ENCODE measurements at regions not wholly inside any gene's neighbourhood (a gene's known extent, or its start where the extent isn't known, plus 50 kb on each side); places are given as distances from the start of the nearest gene placed in this dataset.

DNA sequence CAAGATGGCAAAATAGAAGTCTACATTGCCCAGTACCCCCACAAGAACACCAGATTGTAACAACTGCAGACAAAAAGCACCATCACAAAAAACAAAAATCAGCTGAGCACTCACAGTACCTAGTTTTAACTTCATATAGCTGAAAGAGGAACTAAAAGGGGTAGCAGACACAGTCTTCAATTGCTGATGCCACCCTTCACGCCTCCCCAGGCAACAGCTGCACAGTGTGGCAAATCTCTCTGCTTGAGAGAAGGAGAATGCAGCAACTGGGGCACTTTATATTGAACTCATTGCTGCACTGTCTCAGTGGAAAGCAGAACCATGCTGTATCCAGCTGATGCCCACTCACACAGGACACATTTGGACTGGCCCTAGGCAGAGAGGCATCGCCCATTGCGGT lies 2714.5 kb upstream of the PCDH20 start:
- TF ChIP-seq POLR2A (IDR thresholded peaks at IDR 0.05): no peak
- TF ChIP-seq, protein P1, sequence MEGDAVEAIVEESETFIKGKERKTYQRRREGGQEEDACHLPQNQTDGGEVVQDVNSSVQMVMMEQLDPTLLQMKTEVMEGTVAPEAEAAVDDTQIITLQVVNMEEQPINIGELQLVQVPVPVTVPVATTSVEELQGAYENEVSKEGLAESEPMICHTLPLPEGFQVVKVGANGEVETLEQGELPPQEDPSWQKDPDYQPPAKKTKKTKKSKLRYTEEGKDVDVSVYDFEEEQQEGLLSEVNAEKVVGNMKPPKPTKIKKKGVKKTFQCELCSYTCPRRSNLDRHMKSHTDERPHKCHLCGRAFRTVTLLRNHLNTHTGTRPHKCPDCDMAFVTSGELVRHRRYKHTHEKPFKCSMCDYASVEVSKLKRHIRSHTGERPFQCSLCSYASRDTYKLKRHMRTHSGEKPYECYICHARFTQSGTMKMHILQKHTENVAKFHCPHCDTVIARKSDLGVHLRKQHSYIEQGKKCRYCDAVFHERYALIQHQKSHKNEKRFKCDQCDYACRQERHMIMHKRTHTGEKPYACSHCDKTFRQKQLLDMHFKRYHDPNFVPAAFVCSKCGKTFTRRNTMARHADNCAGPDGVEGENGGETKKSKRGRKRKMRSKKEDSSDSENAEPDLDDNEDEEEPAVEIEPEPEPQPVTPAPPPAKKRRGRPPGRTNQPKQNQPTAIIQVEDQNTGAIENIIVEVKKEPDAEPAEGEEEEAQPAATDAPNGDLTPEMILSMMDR (IDR thresholded peaks at IDR 0.05): no peak

Data from prostate gland (tissue), 2 donors.